HS-27A (cell line): ENCODE measurements at regions not wholly inside any gene's neighbourhood (a gene's known extent, or its start where the extent isn't known, plus 50 kb on each side); places are given as distances from the start of the nearest gene placed in this dataset.

Experiments used
- DNase-seq: peaks from one replicate; pipeline ENCODE4 v3.0.0-alpha.2; 2012; ENCODE audit warnings: low read depth, missing footprints

DNA sequence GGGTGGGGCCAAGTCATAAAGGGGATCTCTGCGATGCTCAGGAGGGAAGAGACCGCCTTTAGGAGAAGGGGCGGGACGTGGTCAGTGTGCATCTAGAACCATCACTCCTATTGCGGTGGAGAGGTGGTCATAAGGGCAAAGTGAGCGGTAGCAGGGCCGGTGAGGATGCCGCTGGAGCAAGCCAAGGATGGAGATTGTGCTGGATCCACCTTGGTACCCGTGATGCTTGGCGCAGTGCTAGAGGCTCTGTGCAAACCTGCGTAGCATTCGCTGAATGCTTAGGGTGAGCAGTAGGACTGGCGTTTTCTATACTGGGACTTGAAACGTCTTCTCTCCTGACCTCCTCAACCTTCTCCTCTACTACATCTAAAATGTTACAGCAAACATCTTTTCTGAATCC is 294.2 kb downstream of the FGF9 start:
- DNase-seq: no peak

DNA sequence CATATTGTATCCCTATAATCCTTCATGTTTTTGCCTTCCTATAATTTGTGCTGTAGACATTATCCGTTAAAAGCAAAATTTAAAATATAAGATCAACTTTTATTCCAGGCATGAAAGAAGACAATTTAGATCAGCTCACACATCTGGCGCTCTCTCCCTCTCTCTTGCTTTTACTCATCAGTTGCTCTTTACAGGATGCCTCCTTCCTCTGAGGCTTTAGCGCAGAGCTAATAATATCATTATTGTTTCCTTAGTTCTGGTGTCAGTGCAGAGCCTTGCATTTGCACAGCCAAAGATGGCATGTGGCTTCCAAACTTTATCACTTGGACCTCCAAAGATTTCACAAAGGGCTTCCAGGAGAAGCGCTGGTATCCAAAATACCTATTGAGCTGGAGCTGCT is 295.1 kb downstream of the FGF9 start:
- DNase-seq: no peak

DNA sequence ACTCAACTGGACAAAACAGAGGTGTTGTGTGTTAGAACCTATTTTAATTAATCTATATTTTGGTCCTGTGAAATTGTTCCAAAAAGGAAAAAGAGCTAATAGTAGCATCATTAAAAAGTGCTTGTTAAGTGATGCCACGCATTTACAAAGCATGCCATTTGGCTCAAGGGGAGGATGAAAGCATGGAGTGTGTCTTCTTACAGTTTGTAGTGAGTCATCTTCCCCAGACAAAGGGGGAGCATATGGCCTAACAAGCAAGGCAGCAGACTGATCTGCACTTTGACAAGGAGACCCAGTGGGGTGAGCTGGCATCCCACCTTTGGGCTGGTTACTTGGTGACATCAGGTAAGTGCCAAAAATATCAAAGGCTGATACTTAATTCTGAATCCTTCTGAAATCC is 297.0 kb downstream of the FGF9 start:
- no peak for DNase-seq

DNA sequence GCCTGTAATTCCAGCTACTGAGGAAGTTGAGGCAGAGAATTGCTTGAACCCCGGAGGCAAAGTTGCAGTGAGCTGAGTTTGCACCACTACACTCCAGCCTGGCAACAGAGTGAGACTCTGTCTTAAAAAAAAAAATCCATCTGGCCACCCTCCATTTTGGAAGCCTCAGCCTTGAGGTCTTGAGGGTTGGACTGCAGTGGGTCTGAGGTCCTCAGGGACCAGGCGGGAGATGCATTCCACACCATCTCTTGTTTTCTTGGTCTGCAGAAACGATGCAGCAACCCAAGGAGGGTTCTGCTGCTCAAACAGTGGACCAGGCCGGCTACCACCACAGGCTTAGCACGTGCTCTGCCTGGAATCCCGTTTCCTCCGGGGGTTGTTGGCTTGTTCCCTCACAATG is 299.3 kb downstream of the FGF9 start:
- no peak for DNase-seq

DNA sequence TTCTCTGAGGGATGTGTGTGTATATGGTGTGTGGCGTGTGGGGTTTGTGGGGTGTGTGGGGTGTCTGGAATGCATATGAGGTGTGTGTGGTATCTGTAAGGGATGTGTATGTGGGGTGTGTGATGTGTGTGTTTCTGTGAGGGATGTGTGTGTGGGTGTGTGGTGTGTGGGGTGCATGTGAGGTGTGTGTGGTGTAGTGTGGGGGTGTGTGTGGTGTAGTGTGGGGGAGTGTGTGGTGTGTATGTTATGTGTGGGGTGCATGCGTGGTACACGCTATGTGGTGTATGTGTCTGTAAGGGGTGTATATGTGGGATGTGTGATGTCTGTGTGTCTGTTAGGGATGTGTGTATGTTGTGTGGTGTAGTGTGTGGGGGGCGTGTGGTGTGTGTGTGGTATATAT is 300.0 kb downstream of the FGF9 start:
- DNase-seq: no peak

DNA sequence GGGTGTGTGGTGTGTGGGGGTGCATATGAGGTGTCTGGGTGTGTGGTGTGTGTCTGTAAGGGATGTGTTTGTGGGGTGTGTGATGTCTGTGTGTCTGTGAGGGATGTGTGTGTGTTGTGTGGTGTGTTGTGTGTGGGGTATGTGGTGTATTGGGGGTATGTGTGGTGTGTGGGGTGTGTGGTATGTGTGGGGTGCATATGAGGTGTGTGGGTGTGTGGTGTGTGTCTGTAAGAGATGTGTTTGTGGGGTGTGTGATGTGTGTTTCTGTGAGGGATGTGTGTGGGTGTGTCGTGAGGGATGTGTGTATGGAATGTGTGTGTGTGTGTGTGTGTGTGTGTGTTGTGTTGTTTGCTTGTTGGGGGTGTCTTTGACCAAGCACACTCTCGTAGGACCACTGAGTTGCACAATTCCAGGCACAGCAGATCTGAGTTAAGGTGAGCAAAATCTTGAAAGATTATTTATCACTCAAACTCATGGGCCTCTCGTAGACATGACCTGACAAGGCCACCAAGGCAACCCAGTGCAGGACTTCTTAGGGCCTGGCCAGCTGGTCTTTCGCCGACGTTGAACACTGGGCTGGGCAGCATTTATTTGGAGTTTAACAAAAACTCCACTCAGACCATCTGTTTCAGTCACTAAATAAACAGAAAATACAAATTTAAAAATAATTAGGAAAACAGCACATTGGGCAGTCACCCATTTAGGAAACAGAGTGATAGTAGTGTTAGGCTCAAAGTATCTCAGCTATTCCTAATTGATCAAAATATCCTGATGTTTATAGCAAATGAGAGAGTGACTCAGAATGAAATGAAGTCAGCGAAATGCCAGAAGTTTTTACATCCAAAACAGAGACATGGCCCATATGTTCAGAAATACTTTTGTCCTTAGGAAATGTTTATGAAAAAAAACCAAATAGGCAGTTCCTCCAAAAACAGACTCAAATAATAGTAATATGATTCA is 301.1 kb downstream of the FGF9 start:
- DNase-seq: no peak

DNA sequence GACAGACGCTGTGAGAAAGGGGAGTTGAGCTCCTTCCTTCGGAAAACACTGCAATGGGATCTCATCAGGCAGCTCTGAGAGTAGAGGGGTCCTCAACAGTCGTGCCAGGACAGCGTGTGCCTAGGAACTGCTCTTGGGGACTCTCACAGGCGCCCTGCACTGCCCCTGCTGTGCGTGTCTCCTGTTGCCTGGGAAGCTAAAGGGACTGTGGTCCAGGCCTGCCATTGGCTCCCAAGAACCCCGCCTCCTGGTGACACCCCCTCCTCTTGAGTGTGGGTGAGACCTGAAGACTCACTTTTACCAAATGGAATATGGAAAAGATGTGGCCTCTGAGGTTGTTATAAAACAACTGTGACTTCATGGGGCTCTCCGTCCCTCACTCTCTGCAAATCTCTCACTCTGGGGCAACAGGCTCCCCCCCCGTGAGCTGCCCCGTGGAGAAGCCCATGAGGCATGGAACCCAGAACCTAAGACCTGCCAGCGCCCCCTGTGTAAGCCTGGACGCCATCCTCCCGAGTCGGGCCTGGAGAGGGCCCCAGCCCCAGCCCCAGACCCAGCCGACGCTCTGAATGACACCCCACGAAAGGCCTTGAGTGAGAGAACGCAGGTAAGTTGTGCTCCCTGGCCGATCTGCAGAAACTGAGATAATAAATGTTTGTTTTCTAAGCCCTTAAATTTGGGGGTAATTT is 302.7 kb downstream of the FGF9 start:
- no peak for DNase-seq

DNA sequence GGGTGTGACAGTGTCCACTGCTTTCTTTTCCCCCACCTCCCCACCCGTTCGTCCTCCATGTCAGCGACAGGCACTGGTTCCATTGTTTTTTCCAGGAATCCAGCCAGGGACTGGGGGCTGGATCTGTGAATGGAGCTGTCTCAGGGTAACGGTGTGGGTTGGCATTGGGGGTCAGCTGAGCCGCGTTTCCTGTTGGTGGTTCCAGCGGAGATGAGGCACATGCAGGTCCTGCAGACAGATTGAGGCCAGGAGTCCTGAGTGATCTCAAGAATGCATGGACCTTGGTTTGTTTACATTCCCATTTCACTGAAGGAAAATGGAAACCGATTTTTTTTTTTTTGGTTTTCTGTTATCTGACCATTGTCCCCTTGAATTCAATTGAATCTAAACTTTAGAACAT is 303.9 kb downstream of the FGF9 start:
- DNase-seq: no peak

DNA sequence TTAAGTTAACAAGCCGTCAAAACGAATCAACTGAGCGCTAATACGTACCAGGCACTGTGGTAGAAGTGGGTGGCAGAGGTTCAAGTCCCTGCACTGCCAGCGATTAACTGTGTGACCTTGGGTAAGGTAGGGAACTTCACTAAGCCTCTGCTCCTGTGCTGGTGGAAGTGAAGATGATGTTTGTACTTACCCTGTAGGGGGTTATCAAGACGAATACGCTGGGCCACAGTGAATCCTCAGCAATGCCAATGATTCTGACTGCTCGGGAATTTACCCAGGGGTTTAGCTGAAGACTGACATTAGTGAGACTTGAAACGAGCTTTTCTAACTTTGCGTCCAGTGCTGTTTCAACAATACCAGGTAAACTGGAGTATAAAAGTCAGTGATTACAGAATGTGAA is 305.3 kb downstream of the FGF9 start:
- DNase-seq: no peak

DNA sequence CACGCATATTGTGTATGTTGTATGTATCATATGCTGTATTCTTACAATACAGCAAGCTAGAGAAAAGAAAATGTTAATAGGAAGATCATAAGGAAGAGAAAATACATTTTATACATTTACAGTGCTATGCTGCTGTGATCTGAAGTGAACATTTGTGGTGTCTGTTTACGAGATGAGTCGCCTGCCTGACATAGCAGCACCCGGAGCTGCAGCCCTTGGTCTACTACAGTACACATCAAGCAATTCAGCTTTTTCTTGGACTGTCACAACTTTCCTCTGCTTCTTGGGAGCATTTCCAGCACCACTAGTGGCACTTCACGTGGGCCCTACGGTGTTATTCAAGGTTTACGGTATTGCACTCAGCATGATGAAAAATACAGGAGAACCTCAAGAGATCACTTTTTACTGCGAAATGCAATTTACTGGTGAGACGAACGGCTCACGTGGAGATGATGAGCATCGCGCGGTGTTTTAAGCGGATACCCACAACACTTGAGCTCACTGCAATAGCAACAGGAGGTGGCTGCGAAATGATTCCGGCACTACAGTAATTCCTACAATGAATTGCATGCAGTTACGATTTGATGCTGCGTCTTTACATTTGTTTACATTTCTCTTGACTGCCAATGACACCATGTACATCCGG is 308.4 kb downstream of the FGF9 start:
- no peak for DNase-seq

DNA sequence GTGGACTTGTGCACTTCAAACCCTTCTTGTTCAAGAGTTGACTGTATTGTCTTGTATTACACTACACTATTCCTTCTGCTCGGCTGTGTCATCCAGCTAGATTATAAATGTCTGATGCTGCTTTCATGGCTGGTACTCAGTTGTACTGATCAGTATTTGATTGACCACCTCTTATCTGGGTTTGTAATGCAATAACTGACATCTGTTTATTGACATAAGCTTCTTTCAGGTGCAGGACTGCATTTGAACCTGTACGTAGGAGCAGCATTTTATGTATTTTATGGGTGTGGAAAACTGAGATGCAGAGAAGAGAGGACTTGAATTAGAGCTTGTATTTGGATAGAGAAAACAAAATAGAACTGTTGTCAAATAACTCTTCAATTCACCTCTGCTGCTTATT is 309.2 kb downstream of the FGF9 start:
- no peak for DNase-seq

DNA sequence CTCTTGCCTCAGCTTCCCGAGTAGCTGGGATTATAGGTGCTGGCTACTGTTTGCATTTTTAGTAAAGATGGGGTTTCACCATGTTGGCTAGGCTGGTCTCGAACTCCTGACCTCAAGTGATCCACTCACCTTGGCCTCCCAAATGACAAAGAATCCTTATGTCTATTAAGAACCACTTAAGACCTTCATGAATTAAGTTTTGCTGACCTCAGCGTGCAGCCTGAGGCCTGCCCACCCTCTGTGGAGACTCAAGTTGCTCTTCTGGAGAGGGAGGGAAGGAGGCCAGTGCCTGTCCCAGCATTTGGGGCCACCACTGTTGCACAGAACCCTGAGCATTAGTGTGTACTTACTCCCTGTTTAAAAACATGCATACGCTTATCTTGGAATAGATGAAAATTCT is 313.3 kb downstream of the FGF9 start:
- DNase-seq: no peak

DNA sequence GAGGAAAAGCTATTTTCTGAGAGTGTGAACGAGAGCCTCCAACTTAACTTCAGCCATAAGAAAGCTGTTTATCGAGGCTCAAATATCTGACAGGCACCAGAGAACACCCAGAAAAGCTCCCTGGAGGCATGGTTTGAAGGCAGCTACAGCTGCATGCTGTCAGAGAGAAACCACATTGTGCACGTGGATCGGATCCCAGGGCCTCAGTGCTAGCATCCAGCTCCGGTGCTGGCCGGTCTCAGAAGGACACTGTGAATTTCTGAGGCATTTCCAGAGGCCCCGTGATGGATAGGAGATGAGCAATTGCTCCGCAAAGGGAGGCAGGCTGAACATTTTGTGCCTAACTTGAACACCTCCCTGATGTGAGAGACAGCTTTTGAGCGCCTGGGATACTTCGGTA is 315.7 kb downstream of the FGF9 start:
- DNase-seq: no peak

DNA sequence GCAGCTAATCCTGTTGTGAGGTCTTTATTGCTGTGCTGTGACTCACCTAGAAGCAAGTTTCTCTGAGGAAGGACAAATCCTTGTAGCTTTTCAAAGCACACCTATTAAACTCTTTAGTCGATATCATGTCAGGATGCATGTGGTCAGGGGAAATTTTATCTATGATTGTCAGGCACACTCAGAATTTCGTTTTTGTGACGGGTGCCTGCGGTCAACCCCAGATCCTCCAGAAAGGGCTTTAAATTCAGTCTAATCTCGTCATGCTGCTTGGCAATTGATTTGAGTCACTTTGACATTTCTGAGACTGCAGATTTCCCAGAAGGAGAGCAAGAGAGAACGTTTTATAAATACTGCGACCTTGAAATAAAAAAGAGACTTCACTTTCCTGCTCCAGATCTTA is 316.9 kb downstream of the FGF9 start:
- no peak for DNase-seq

DNA sequence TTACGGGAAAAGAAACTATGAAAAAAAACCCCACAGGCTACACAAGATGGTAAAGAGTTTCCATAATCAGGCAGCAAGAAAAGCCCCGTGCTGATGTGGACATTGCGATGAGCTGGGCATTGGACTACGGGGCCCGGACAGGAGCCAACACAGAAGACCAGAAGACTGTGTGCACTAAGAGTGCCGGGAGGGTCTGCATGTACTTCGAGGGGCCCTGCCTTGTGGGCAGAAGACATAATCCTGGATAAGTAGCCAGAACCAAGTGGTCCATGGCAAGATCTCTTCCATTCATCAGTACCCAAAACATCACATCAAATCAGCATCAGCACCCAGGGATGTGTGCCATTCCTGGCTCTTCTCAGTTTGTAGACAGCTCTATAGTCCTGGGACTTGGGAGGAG is 317.8 kb downstream of the FGF9 start:
- DNase-seq: no peak

DNA sequence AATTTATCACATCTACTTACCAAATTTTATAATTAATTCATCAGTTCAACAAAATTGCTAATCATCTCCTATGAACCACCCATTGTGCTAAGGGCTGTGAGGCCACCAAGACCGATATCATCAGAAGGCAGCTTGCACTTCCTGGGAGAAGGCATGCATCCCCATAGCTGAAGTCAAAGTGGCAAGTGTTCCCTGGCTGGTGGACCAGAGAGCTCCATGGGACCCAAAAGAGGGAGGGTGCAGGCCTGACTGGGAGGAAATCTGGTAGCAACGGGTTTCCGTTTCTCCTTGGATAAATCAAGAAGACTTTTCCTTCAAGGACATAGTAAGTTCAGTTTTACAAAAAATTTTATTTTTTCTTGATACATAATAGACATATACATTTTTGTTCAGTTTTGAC is 325.2 kb downstream of the FGF9 start:
- no peak for DNase-seq

DNA sequence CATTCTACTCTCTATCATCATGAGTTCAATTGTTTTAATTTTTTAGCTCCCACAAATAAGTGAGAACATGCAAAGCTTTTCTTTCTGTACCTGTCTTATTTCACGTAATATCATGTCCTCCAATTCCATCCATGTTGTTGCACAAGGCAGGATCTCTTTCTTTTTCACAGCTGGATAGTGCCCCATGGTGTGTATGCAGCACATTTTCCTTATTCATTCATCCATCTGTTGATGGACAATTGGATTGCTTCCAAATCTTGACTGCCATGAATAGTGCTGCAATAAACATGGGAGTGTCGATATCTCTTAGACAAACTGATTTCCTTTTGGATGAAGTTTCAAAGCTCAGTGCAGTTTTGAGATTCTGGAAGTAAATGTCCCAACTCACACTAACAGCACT is 326.9 kb downstream of the FGF9 start:
- no peak for DNase-seq

DNA sequence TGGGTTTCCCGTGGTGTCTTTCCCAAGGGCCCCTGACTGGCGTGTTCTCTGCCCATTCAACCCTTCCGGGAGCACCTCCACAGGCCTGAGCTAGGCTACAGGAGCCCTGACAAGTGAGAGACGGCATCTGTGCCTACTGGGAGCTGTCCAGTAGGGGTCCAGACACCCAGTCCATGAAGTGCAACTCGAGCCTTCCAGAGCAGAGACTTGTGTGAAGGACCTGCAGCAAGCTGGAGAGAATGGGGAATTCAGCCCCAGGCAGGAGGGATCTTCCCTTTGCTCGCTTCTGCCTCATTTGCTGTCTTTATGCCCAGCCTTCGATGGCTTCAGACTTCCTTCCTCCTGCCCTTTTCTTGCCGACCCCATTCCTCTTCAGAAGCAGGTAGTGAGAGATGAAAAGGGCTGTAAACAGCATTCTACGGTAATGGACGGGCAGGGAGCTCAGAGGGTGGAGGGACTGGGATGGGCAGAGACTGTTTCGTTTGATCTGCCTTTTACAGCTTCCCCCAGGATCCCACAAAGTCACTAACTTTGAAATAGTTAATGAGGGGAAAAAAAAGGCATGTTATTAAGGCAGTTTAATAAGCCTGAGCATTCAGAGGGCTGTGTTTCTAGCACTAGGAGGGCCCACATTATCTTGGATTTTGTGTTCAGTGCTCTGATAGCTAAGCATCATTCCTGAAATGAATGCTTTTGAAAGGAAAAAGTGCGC is 327.6 kb downstream of the FGF9 start:
- DNase-seq: no peak

DNA sequence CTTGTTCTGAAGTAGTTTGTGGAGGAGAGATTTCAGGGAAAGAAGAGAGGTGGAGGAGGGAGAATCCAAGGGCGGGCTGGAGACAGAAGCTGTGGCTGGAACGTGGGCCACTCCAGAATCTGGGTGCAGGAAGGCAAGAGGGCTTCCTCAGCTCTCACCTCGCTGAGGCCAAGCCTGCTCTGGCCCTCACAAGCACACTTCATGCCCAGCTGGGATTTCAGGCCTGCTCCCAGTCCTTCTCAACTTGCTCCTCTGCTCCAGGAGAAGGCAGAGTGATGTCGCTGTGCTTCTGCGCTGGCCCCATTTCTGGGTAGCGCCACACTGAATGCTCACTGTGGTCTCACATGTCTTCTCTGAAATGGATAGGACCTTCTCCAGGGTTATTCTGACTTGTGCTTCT is 328.8 kb downstream of the FGF9 start:
- DNase-seq: no peak

DNA sequence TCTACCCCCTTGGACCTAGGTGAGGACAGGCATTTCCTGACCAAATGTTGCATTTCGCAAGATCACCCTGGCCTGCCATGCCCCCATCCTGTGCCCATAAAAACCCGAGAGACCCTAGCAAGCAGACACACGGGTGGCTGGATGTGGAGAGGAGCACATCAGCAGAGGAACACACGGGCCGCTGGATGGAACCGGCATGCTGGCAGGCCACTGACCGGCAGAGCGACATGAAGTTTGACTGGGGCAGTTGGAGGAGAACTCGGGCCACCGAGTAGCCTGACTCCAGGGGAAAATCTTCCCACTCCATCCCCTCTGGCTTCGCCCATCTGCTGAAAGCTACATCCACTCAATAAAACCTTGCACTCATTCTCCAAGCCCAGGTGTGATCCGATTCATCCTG is 329.3 kb downstream of the FGF9 start:
- DNase-seq: no peak

DNA sequence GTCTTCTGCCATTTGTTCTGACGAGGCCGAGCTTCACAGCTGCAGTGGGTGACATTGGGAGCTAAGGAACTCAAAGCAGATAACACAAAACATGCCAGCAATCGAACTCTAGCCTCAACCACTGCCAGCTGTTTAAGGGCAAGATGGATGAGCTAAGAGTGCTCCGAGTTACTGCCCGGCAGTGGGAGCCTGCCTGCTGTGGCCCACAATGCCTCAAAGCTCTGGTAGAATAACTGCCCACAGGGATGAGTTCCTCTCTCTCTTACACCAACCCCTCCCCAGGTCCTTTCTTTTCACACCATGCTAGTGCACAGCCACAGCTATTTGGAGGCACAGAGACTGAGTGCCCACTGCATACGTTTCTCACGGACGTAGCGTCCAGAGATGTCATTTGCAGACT is 330.5 kb downstream of the FGF9 start:
- no peak for DNase-seq

DNA sequence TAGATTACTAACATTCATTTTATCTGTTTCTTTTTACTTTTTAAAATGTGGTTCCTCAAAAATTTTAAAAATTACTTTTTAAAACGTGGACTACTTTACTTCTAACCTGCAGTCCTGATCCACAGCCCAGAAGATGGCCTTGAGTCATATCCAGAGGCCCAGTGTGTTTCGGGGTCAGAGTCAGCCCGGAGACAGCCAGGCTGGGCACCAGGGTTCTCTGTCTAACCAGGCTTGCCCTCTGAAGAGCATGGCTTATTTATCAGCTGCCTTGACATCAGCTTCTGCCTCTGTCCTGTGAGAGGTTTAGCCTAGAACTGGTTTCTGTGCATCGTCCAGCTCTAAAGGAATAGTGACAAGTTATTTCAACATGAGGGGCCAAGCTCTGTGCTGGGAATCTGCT is 332.0 kb downstream of the FGF9 start:
- DNase-seq: no peak

DNA sequence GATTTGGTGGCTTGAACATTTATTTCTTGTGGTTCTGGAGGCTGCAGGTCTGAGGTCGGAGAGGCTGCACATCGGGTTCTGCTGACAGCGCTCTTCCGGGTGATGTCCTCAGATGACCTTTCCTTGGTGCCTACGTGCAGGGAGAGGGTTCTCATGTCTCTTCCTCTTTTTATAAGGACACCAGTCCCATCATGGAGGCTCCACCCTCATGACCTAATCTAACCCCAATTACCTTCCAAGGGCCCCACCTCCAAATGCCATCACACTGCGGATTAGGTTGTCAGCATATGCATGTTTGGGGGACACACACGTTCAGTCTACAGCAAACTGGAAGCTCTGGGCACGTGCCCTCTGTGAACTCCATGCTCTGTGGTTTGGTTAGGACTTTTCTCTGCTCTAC is 338.6 kb downstream of the FGF9 start:
- no peak for DNase-seq
